ENCODE measurements at regions not wholly inside any gene's neighbourhood (a gene's known extent, or its start where the extent isn't known, plus 50 kb on each side); places are given as distances from the start of the nearest gene placed in this dataset.

- Histone ChIP-seq H3K36me3 (ENCODE audit: low read depth) (no peaks in the 10 kb centered on the region), H3K4me1 (replicated peaks; ENCODE audit: insufficient read depth) (no peaks in the 10 kb centered on the region), H4K20me1 (ENCODE audit: insufficient read depth) (no peaks in the 10 kb centered on the region), H3K4me3 (no peak overlapping the region), H3K79me2 (ENCODE audit: low read depth) (no peaks in the 10 kb centered on the region), H3F3A (ENCODE audit: insufficient read depth, low read depth) (no peaks in the 10 kb centered on the region), H3K27ac (no peak overlapping the region), H3K4me2 (no peak overlapping the region), H3K9me2 (ENCODE audit: insufficient read depth) (no peaks in the 10 kb centered on the region), H3K9me3 (ENCODE audit: insufficient read depth, low read depth) (no peaks in the 10 kb centered on the region), H2AFZ (no peak overlapping the region), H3K27me3 (ENCODE audit: insufficient read depth, low read depth) (no peaks in the 10 kb centered on the region)
- intact Hi-C loops (cut with micrococcal nuclease; ENCODE audit: unreplicated experiment): no loop called here
- ChIA-PET CTCF (no interaction called here), POLR2A (ENCODE audit: unreplicated experiment) (no interaction called here)
- TF ChIP-seq CTCF (conservative IDR thresholded peaks at IDR 0.05): no peak
- no peak for TF ChIP-seq EZH2 (IDR thresholded peaks at IDR 0.05; ENCODE audit: low read depth)
- DNase-seq: no peak
- no TSS peak for BruUV-seq (replicated peaks)
These were observed 1019.0 kb downstream of the XPNPEP1 start for GRCh38 chr10:108904163-108904838.

DNA sequence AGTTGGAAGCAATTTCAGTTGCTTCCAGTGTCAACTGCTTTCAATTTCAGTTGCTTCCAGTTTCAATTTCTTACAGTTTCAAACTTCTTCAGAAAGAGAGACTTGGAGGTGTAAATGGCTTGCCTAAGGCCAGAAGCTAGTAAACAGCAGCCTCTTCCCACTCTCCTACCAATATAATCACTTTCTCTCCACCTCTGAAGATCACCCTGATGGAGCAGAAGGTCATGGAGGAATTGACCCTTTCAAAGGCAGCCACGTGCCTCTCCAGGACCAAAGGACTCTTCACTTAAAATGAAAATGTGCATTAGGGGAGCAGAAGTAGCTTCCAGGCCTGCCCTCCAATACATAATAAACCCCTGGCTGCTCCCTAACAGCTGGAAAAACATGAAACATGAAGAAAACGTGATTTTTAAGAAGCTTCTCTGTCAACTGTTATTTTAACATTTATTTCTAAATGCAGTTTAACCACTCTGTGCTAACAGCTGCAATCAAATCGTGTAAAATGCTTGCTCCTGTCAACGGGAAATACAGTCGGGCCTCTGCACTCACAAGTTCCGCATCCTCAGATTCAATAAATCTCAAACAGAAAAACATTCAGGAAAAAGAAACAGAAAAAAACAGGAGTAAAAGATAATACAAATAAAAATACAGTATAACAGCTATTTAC, 1020.6 kb downstream of the XPNPEP1 start:
- no peaks in the 10 kb centered on the region for H3F3A ChIP-seq (ENCODE audit: insufficient read depth, low read depth)
- no peaks in the 10 kb centered on the region for H4K20me1 ChIP-seq (ENCODE audit: insufficient read depth)
- no peak for DNase-seq
- no peak overlapping the region for H3K4me2 ChIP-seq
- BruUV-seq (replicated peaks): no TSS peak
- H3K4me3 ChIP-seq: no peak overlapping the region
- intact Hi-C loops (cut with micrococcal nuclease; ENCODE audit: unreplicated experiment): no loop called here
- H3K27me3 ChIP-seq (ENCODE audit: insufficient read depth, low read depth): no peaks in the 10 kb centered on the region
- H3K9me3 ChIP-seq (ENCODE audit: insufficient read depth, low read depth): no peaks in the 10 kb centered on the region
- H3K9me2 ChIP-seq (ENCODE audit: insufficient read depth): no peaks in the 10 kb centered on the region
- CTCF ChIA-PET: no interaction called here
- no peak overlapping the region for H3K27ac ChIP-seq
- H3K79me2 ChIP-seq (ENCODE audit: low read depth): no peaks in the 10 kb centered on the region
- H2AFZ ChIP-seq: no peak overlapping the region
- no peaks in the 10 kb centered on the region for H3K4me1 ChIP-seq (replicated peaks; ENCODE audit: insufficient read depth)
- no peak for TF ChIP-seq CTCF (conservative IDR thresholded peaks at IDR 0.05)
- no peak for TF ChIP-seq EZH2 (IDR thresholded peaks at IDR 0.05; ENCODE audit: low read depth)
- POLR2A ChIA-PET (ENCODE audit: unreplicated experiment): no interaction called here
- H3K36me3 ChIP-seq (ENCODE audit: low read depth): no peaks in the 10 kb centered on the region

DNA sequence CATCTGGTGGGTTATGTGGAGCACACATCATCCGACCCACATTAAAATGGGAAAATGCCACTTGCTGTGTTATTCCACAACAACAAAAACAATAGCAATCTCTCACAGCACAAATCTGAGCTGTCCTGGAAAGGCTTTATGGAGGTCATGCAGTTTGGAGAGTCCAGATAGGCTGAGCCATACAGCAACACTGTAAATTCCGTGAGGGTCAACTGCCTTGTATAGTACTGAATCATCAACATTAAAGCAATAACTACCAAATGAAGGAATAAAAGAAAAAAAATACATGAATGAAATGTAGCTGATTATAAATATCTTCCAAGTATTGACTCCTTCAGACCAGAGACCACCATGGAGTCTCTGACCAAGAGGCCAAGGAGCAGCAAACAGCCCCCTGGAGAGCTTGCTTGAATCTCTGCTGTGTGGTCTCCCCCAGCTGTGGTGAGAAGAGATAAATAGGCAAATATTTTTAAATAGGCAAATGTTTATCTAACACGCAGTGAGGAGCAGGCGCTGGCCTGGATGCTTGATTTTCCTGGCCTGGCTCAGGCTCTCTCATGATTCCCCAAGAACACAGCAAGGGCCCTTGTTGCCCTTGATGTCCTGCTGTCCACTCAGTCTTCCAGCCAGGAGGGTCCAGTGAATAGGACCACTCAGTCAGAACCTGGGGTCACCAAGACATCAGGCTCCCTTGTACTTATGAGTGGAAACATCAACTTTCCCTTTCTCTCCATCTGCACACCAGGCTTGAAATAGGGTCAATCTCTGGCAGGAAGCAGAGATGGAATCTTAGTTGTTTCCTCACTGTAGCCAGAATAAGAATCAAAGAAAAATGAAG, 1021.3 kb downstream of the XPNPEP1 start:
- ChIA-PET POLR2A (ENCODE audit: unreplicated experiment) (no interaction called here), CTCF (no interaction called here)
- no peak for DNase-seq
- Histone ChIP-seq H3K36me3 (ENCODE audit: low read depth) (no peaks in the 10 kb centered on the region), H3K27ac (no peak overlapping the region), H3K79me2 (ENCODE audit: low read depth) (no peaks in the 10 kb centered on the region), H4K20me1 (ENCODE audit: insufficient read depth) (no peaks in the 10 kb centered on the region), H3F3A (ENCODE audit: insufficient read depth, low read depth) (no peaks in the 10 kb centered on the region), H3K27me3 (ENCODE audit: insufficient read depth, low read depth) (no peaks in the 10 kb centered on the region), H3K4me2 (no peak overlapping the region), H3K9me2 (ENCODE audit: insufficient read depth) (no peaks in the 10 kb centered on the region), H3K9me3 (ENCODE audit: insufficient read depth, low read depth) (no peaks in the 10 kb centered on the region), H3K4me3 (no peak overlapping the region), H3K4me1 (replicated peaks; ENCODE audit: insufficient read depth) (no peaks in the 10 kb centered on the region), H2AFZ (no peak overlapping the region)
- intact Hi-C loops (cut with micrococcal nuclease; ENCODE audit: unreplicated experiment): no loop called here
- no TSS peak for BruUV-seq (replicated peaks)
- TF ChIP-seq EZH2 (IDR thresholded peaks at IDR 0.05; ENCODE audit: low read depth) (no peak), CTCF (conservative IDR thresholded peaks at IDR 0.05) (no peak)

All from PC-9 (cell line).